ENCODE measurements at regions not wholly inside any gene's neighbourhood (a gene's known extent, or its start where the extent isn't known, plus 50 kb on each side); places are given as distances from the start of the nearest gene placed in this dataset.

DNA sequence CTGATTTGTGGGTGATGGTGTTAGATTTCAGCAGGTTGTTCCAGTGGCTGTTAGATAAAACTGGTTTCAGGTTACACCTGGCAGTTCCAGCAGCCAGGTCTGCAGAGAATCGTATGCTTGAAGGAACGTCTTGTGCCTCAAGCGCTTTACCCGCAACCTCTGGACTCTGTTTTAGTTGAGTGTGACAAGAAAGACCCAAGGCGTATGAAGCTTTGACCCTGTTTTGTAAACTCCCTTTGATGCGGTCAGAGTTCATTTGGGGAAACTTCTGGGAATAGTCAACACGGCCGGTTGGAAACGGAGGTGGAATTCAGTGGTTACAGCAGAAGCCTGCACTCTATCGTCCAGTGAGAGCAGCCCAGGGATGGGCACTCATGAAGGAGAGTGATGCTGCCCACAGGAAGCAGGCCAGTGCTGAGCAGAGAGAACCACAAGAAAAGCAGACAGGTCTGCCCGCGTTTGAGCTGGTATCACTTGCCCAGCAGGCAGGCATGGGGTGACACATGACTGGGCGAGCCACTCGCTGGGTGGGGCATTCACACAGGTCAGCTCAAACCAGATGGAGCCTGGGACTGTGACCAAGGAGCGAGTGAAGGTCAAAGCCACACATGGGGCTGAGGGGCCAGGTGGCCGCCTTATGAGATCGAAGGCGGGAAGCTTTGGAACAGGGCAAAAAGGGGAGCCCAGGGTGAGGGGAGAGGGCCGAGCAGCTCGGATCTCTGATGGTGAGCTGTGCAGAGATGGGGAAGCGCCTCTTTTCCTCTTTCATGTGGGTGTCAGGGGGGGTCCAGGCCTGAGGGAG, 99.6 kb upstream of the MBOAT2 start:
- TF ChIP-seq POLR2AphosphoS5 (IDR thresholded peaks at IDR 0.05; ENCODE audit: low read depth, low read length) (no peak), POLR2A (IDR thresholded peaks at IDR 0.05; ENCODE audit: low read depth, low read length) (no peak), SPI1 (IDR thresholded peaks at IDR 0.05; ENCODE audit: low read depth, low read length) (no peak)
